Muscle of leg (tissue), 3 donors: ENCODE measurements at regions not wholly inside any gene's neighbourhood (a gene's known extent, or its start where the extent isn't known, plus 50 kb on each side); places are given as distances from the start of the nearest gene placed in this dataset.

Source experiments
- DNase-seq: peaks from one replicate; pipeline ENCODE4 v3.0.0; 2013
- H3K27ac ChIP-seq: one replicate; pipeline ENCODE4 v1.5.1; 2013; ENCODE audit warnings: mild to moderate bottlenecking, low read length, control low read depth
- H3K27me3 ChIP-seq: one replicate; pipeline ENCODE4 v1.6.1; 2013; ENCODE audit warnings: low read length; ENCODE audit not compliant: control insufficient read depth, insufficient read depth
- H3K36me3 ChIP-seq: one replicate; pipeline ENCODE4 v1.6.1; 2013; ENCODE audit warnings: low read length; ENCODE audit not compliant: control insufficient read depth, insufficient read depth
- H3K4me1 ChIP-seq: one replicate; pipeline ENCODE4 v1.6.1; 2013; ENCODE audit warnings: low read length; ENCODE audit not compliant: control insufficient read depth, insufficient read depth
- H3K4me3 ChIP-seq: one replicate; pipeline ENCODE4 v1.5.1; 2013; ENCODE audit warnings: low read length, control low read depth
- H3K9me3 ChIP-seq: replicated peaks from 2 replicates; pipeline ENCODE4 v1.6.1; 2013; ENCODE audit warnings: low read depth, low read length; ENCODE audit not compliant: control insufficient read depth
- WGBS: methylation state at CpG from one replicate; pipeline ENCODE4 v1.1.5; 2013; ENCODE audit warnings: missing lambda C conversion rate; ENCODE audit not compliant: insufficient coverage; 5-methylcytosine and 5-hydroxymethylcytosine counted together

DNA sequence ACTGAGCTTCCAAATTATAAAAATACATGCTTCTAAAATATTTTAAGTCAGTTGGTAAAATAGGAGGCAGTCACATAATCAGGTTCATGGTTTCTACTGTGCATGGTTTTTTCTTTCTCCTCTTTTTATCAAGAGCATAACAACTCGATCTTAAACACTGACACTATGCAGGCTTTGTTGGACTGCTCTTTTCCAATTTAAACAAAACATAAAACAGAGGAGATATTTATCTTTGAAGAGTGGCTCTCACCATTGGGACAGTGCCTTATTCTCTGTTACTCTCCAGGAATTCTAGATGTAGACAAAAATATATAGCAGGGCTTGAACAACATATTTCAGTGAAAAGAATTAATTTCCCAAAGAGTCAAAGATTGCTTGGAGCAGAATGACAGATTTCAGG is 883.5 kb upstream of the ADGRL2 start:
- Histone ChIP-seq H3K4me1 (no peaks in the 10 kb centered on the region), H3K36me3 (no peaks in the 10 kb centered on the region), H3K9me3 (no peaks in the 10 kb centered on the region), H3K27me3 (no peaks in the 10 kb centered on the region), H3K4me3 (no peak overlapping the region), H3K27ac (no peak overlapping the region)
- WGBS = no CpG with 5 or more reads among the region's 1 CpG
- DNase-seq = no peak

DNA sequence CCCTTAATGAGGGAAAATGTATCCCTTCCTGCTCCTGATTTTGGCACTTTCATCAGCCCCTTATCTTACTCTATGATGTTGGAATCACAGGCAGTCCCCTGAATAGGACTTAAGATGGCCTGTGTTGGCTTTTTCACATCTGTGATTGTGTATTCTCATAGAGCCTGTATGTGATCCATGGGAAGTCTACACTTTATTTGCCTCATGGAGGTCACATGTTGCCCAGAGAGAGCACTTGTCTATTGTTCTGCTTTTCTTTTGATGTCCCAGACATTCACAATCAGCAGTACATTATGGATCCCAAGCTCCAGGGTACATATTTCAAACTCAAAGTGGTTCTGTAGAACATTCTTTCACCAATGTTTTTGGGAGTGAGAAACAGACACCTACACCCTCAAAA is 885.2 kb upstream of the ADGRL2 start:
- DNase-seq = no peak
- no peak overlapping the region for H3K4me3 ChIP-seq
- no peaks in the 10 kb centered on the region for H3K36me3 ChIP-seq
- no peak overlapping the region for H3K27ac ChIP-seq
- no peaks in the 10 kb centered on the region for H3K9me3 ChIP-seq
- H3K4me1 ChIP-seq = no peaks in the 10 kb centered on the region
- no peaks in the 10 kb centered on the region for H3K27me3 ChIP-seq

DNA sequence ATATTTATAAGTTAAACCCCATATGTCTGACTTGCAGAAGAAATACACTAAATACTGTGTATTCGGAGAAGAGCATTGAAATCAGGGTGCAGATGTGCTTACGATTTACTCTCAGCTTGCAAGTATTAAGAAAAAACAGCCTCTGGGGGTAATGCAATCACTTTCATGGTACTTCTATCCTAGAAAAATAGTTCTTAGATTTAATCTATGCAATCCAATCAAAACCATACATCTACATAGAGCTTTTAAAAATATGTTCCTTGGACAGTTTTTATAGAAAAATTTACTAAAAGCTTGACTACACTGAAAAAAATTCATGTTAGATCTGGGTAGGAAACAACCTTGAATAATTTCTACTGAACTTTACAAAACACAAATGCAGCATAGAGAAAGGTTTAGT is 890.3 kb upstream of the ADGRL2 start:
- H3K9me3 ChIP-seq = no peaks in the 10 kb centered on the region
- no peaks in the 10 kb centered on the region for H3K4me1 ChIP-seq
- H3K27me3 ChIP-seq = no peaks in the 10 kb centered on the region
- H3K36me3 ChIP-seq = no peaks in the 10 kb centered on the region
- WGBS = no CpG with 5 or more reads among the region's 2 CpGs
- H3K27ac ChIP-seq = no peak overlapping the region
- H3K4me3 ChIP-seq = no peak overlapping the region
- DNase-seq = peak; percentile 48

DNA sequence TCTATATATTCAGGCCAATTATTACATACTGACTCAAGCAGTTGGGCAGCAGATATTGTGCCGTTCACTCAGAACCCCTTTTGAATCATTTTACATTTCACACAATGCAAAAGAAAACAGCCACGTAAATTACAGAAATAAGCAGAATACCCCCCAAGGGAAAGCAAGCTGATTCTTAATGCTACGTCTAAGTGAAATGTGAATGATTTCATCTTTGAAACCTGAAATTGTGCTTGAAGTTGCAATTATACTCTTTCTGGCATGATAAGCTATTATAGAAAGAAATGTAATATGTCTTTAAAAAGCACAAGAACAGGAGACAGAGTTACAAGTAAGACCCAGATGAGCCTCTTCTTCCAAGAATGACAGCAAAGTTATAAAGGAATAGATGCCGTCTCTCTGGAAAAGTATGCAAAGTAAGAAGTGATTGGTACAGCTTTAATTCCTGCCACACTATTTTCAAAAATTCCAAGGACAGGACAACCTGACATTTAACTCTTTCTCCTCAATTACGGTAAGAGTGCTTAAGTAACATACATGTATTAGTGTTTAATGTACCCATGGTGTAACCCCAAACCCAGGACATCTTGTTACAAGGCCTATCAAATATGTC is 891.5 kb upstream of the ADGRL2 start:
- DNase-seq = peak; percentile 47
- Histone ChIP-seq H3K4me1 (no peaks in the 10 kb centered on the region), H3K27me3 (no peaks in the 10 kb centered on the region), H3K36me3 (no peaks in the 10 kb centered on the region), H3K27ac (no peak overlapping the region), H3K4me3 (no peak overlapping the region), H3K9me3 (no peaks in the 10 kb centered on the region)
- WGBS = no CpG with 5 or more reads among the region's 5 CpGs

DNA sequence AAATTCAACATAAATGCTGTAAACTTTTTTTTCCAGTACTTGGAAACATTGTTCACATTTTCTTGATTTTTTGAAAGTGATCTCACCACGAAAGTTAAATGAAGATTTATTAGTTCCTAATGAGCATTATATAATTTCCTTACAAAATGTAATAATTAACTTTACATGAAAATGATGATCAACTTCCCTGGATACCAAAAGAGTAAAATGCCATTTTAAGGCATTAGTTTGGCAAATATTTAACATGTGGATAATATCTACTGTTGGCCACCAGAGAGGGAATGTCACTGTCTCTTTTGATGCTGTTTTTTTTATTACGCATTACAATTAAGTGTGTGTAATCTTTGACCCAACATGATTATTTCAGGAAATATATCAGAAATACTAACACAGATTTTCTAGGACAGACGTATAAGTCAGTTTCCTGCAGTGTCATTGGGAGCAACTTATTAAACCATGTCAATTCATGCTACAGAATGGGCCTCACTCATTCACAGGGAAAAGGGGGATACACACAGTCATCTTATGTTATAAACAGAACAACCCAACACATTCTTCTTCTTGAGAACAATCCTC is 903.9 kb upstream of the ADGRL2 start:
- H3K9me3 ChIP-seq = no peaks in the 10 kb centered on the region
- WGBS = no CpG with 5 or more reads among the region's 3 CpGs
- no peaks in the 10 kb centered on the region for H3K4me1 ChIP-seq
- DNase-seq = no peak
- H3K27ac ChIP-seq = no peak overlapping the region
- no peaks in the 10 kb centered on the region for H3K27me3 ChIP-seq
- no peaks in the 10 kb centered on the region for H3K36me3 ChIP-seq
- H3K4me3 ChIP-seq = no peak overlapping the region

DNA sequence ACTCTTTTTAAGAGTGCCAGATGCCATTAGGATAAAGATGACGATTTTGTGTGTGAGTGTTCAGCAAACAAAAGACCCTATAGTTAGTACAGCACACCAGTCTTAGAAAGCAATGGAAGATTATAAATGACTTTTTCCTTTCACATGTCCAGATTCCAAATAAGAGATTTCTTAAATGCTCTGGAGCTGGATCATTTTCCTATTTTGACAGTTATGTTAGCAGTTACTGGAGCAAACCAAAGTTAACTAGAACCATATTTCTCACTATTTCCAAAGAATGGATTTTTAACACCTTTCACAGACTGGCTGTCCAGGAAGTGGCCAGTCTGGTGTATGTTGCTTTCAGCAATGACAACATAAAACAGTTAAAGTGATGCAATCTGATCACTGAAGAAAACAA is 905.8 kb upstream of the ADGRL2 start:
- DNase-seq = peak; percentile 51

DNA sequence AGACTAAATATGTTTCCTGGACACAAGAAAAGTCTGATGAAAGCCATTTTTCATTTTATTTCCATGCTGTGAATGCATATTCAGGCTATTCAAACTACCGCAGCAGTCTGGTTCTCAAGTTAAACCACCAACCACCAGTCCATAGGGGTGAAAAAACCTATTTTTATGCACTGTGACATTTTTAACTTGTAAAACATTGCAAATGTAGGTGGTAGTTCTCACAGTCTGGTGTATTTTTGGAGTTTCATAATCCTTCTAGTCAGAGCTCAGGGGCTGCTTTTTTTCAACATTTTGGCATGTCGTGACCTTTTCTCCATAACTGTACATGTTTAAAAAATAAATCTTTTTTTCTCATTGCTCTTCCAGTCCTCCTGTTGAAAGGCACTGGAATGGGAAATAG is 907.6 kb upstream of the ADGRL2 start:
- no peak overlapping the region for H3K4me3 ChIP-seq
- peak overlapping the region; percentile 23 for H3K27ac ChIP-seq
- DNase-seq = peak; percentile 76
- no peaks in the 10 kb centered on the region for H3K36me3 ChIP-seq
- H3K4me1 ChIP-seq = no peaks in the 10 kb centered on the region
- no peaks in the 10 kb centered on the region for H3K9me3 ChIP-seq
- no peaks in the 10 kb centered on the region for H3K27me3 ChIP-seq
- no CpG with 5 or more reads among the region's 2 CpGs for WGBS

More for the DNA sequence above, 905.8 kb upstream of the ADGRL2 start:
- H3K36me3 ChIP-seq = no peaks in the 10 kb centered on the region
- WGBS = no CpG with 5 or more reads among the region's 1 CpG
- H3K4me1 ChIP-seq = no peaks in the 10 kb centered on the region
- H3K27ac ChIP-seq = no peak overlapping the region
- no peaks in the 10 kb centered on the region for H3K9me3 ChIP-seq
- no peaks in the 10 kb centered on the region for H3K27me3 ChIP-seq
- H3K4me3 ChIP-seq = no peak overlapping the region

DNA sequence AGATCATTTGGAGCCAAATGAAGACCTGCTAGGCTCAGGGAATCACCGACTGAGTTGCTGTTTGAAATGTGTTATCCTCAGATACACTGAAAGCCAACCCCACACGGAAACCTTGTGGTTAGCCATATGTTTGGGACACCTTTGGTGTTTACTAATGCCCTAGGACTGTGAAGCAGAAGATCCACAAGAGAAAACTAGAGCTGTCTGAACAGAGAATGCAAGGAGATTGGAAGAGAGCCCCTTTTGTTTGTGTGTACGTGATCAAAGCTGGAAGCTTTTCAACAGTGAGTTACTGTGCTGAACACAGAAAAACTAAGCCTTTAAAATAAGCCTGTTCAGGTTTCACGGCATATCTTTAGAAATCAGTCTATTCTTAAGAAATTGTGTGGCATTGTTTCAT is 908.2 kb upstream of the ADGRL2 start:
- DNase-seq = peak; percentile 57
- H3K9me3 ChIP-seq = no peaks in the 10 kb centered on the region
- H3K27ac ChIP-seq = no peak overlapping the region
- H3K4me3 ChIP-seq = no peak overlapping the region
- WGBS = 22% methylated on average over 1 of the region's 4 CpGs
- no peaks in the 10 kb centered on the region for H3K4me1 ChIP-seq
- H3K36me3 ChIP-seq = no peaks in the 10 kb centered on the region
- no peaks in the 10 kb centered on the region for H3K27me3 ChIP-seq

DNA sequence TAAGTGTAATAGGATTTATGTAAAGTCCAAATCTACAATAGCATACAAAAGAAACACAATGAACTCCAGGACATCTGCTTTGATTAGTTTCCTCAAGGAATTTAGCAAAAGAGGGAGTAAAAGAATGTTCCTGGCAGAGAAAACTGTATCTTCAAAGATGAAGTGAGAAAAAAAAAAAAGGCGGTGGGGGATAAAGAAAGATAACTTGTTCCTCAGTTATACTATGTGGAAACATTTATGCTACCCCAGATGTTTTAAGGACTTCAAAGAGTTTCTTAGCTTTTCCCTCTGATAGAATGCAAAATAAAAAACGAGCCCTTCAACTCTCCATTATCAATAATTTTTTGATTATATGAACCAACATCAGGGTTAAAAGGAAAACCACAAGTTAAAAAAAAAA is 908.9 kb upstream of the ADGRL2 start:
- H3K27me3 ChIP-seq = no peaks in the 10 kb centered on the region
- H3K4me1 ChIP-seq = no peaks in the 10 kb centered on the region
- peak; percentile 13 for DNase-seq
- no peak overlapping the region for H3K4me3 ChIP-seq
- H3K9me3 ChIP-seq = no peaks in the 10 kb centered on the region
- H3K36me3 ChIP-seq = no peaks in the 10 kb centered on the region
- WGBS = no CpG with 5 or more reads among the region's 2 CpGs
- H3K27ac ChIP-seq = no peak overlapping the region

DNA sequence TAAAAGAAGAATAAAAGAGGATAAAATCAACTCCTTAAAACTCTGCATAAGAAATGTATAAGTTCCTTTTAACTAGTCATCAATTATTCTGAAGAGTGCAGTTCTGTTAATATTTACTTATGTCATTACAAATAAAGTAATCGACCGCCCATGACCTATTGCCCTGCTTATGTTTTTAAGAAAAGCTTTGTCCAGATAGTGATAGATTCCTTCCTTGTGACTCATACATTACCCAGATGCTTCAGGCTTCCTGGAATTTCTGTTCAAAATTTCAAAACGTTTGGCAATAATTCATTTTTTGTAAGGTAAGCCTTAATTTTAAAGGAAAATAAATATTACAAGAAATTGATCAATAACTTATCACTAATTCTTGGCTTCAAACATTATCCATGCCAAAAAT is 918.2 kb upstream of the ADGRL2 start:
- H3K27me3 ChIP-seq = no peaks in the 10 kb centered on the region
- no peaks in the 10 kb centered on the region for H3K9me3 ChIP-seq
- no peaks in the 10 kb centered on the region for H3K4me1 ChIP-seq
- no peak overlapping the region for H3K27ac ChIP-seq
- no peak overlapping the region for H3K4me3 ChIP-seq
- DNase-seq = peak; percentile 23
- WGBS = no CpG with 5 or more reads among the region's 3 CpGs
- H3K36me3 ChIP-seq = no peaks in the 10 kb centered on the region

DNA sequence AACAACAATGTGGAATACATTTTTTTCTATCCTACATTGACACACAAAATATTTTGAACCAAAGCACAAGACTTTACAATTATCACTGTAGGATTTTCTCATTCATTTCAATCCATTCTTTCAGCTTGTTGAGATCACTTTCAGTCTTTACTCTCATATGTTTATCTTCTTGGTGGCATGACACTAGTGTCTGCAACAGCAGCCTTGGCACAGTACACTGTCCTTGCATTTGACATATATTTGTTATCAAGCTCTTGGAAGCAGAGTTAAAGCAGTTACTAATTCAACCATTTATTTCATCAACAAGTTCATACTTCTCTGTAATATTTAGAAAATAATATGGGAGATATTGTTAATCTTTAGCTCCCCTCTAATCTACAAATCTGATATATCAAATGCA is 922.4 kb upstream of the ADGRL2 start:
- no peaks in the 10 kb centered on the region for H3K4me1 ChIP-seq
- no peak overlapping the region for H3K27ac ChIP-seq
- H3K9me3 ChIP-seq = no peaks in the 10 kb centered on the region
- H3K4me3 ChIP-seq = no peak overlapping the region
- no peaks in the 10 kb centered on the region for H3K27me3 ChIP-seq
- DNase-seq = no peak
- H3K36me3 ChIP-seq = no peaks in the 10 kb centered on the region
